A673 (cell line): ENCODE measurements at regions not wholly inside any gene's neighbourhood (a gene's known extent, or its start where the extent isn't known, plus 50 kb on each side); places are given as distances from the start of the nearest gene placed in this dataset.

ENCODE experiments used
- BruUV-seq: library from RNA; stranded (reverse); fragments of 400-500 nt; replicated peaks from 2 replicates; lab custom pipeline; 2021; lab: Mats Ljungman, UMichigan
- CTCF ChIA-PET: fragments of 300-600 bp; sonication (Branson Sonifier 250); formaldehyde crosslinking; loops from one replicate; lab custom pipeline; 2022; ENCODE audit warnings: antibody characterized with exemption; lab: Charles Lee
- POLR2A ChIA-PET: fragments of 300-600 bp; sonication (Branson Sonifier 250); formaldehyde crosslinking; loops from one replicate; lab custom pipeline; 2022; ENCODE audit warnings: antibody characterized with exemption; ENCODE audit not compliant: low non-redundant PET; lab: Charles Lee
- DNase-seq: peaks from one replicate; pipeline ENCODE4 v3.0.0-alpha.2; 2015; ENCODE audit warnings: low spot score
- H3K27ac ChIP-seq: fragments of 200-600 bp; sonication (generic); 2 replicates; pipeline ENCODE4 v1.5.1; 2016; ENCODE audit warnings: mixed run types, low read depth, mild to moderate bottlenecking, mixed read lengths, antibody characterized with exemption, low read length; ENCODE audit not compliant: poor library complexity, severe bottlenecking
- H3K27me3 ChIP-seq: fragments of 200-600 bp; sonication (generic); replicated peaks from 2 replicates; pipeline ENCODE4 v1.6.1; 2017; ENCODE audit warnings: mixed run types, low read depth, mild to moderate bottlenecking, mixed read lengths, antibody characterized with exemption, low read length; ENCODE audit not compliant: insufficient read depth, poor library complexity
- H3K36me3 ChIP-seq: fragments of 200-600 bp; sonication (generic); 2 replicates; pipeline ENCODE4 v1.6.1; 2016; ENCODE audit warnings: mixed run types, mild to moderate bottlenecking, mixed read lengths, antibody characterized with exemption, low read length; ENCODE audit not compliant: insufficient read depth, poor library complexity, severe bottlenecking
- H3K4me1 ChIP-seq: fragments of 200-600 bp; sonication (generic); 2 replicates; pipeline ENCODE4 v1.6.1; 2017; ENCODE audit warnings: mixed run types, mild to moderate bottlenecking, mixed read lengths, antibody characterized with exemption, low read length; ENCODE audit not compliant: insufficient read depth, poor library complexity, severe bottlenecking
- H3K4me3 ChIP-seq: fragments of 200-600 bp; sonication (generic); 2 replicates; pipeline ENCODE4 v1.5.1; 2016; ENCODE audit warnings: low read depth, mixed run types, mild to moderate bottlenecking, mixed read lengths, low read length; ENCODE audit not compliant: poor library complexity, severe bottlenecking
- H3K9me3 ChIP-seq: fragments of 200-600 bp; sonication (generic); 2 replicates; pipeline ENCODE4 v1.6.1; 2016; ENCODE audit warnings: mixed run types, low read depth, mild to moderate bottlenecking, mixed read lengths, antibody characterized with exemption, low read length; ENCODE audit not compliant: poor library complexity, severe bottlenecking
- CTCF ChIP-seq: fragments of 300-800, 200-600 bp; sonication (generic); conservative IDR thresholded peaks from 2 replicates; pipeline ENCODE4 v1.5.1; 2017; ENCODE audit warnings: low read depth, mild to moderate bottlenecking, antibody characterized with exemption, low read length, moderate library complexity, mixed read lengths
- EZH2 ChIP-seq: fragments of 200-600 bp; sonication (generic); IDR thresholded peaks from 2 replicates; pipeline ENCODE4 v1.6.1; 2017; ENCODE audit warnings: borderline replicate concordance, low read depth, mild to moderate bottlenecking, mixed read lengths, antibody characterized with exemption, low read length; ENCODE audit not compliant: poor library complexity, severe bottlenecking
- intact Hi-C: fragments of 100-400 bp; cut with micrococcal nuclease; formaldehyde crosslinking; loops from one replicate; pipeline ENCODE4 v1.10.0; 2022; ENCODE audit not compliant: unreplicated experiment

GRCh38 chr21:14317507-14317906 is 65.4 kb downstream of the HSPA13 start:
- no peaks in the 10 kb centered on the region for H3K36me3 ChIP-seq
- peaks cover 11% of the 10 kb centered on the region for H3K4me1 ChIP-seq
- ChIA-PET POLR2A (no interaction called here), CTCF (no interaction called here)
- BruUV-seq, result no TSS peak
- intact Hi-C loops, result no loop called here
- H3K4me3 ChIP-seq, result no peak overlapping the region
- H3K27ac ChIP-seq, result no peak overlapping the region
- DNase-seq, result no peak
- TF ChIP-seq CTCF (no peak), EZH2 (no peak)
- H3K9me3 ChIP-seq, result no peaks in the 10 kb centered on the region
- H3K27me3 ChIP-seq, result no peaks in the 10 kb centered on the region

- intact Hi-C loops, result no loop called here
- no peak overlapping the region for H3K27ac ChIP-seq
- no peak overlapping the region for H3K4me3 ChIP-seq
- no peaks in the 10 kb centered on the region for H3K9me3 ChIP-seq
- peaks cover 11% of the 10 kb centered on the region for H3K4me1 ChIP-seq
- no peaks in the 10 kb centered on the region for H3K36me3 ChIP-seq
- TF ChIP-seq EZH2 (no peak), CTCF (no peak)
- BruUV-seq, result no TSS peak
- CTCF ChIA-PET, result no interaction called here
- H3K27me3 ChIP-seq, result no peaks in the 10 kb centered on the region
- POLR2A ChIA-PET, result no interaction called here
- DNase-seq, result peak; percentile 14
Measured at GRCh38 chr21:14313300-14313699, 69.6 kb downstream of the HSPA13 start.

GRCh38 chr21:14312871-14313270 is 70.1 kb downstream of the HSPA13 start:
- ChIA-PET POLR2A (no interaction called here), CTCF (no interaction called here)
- no peak overlapping the region for H3K27ac ChIP-seq
- no peaks in the 10 kb centered on the region for H3K27me3 ChIP-seq
- H3K4me3 ChIP-seq, result no peak overlapping the region
- DNase-seq, result no peak
- peaks cover 11% of the 10 kb centered on the region for H3K4me1 ChIP-seq
- H3K36me3 ChIP-seq, result no peaks in the 10 kb centered on the region
- H3K9me3 ChIP-seq, result no peaks in the 10 kb centered on the region
- TF ChIP-seq EZH2 (no peak), CTCF (no peak)
- intact Hi-C loops, result no loop called here
- BruUV-seq, result no TSS peak
